Lower leg skin (tissue), 4 donors: ENCODE measurements at regions not wholly inside any gene's neighbourhood (a gene's known extent, or its start where the extent isn't known, plus 50 kb on each side); places are given as distances from the start of the nearest gene placed in this dataset.
A peak's percentile ranks its signal among the peaks of the same experiment; 100 is the strongest.

Experiments
- DNase-seq, 2 donors: peaks; one replicate each; pipeline ENCODE4 v3.0.0-alpha.2; 2019; ENCODE audit warnings: low spot score in 2 of 2
- H3K4me3 ChIP-seq: fragments of 200-600 bp; sonication (generic); 2 replicates; pipeline ENCODE4 v1.5.1; 2017; ENCODE audit warnings: mild to moderate bottlenecking, low read depth; ENCODE audit not compliant: poor library complexity, severe bottlenecking
- CTCF ChIP-seq, 3 donors: fragments of 450-650 bp; IDR thresholded peaks; one replicate each; pipeline ENCODE4 v1.5.1; 2016; ENCODE audit warnings: antibody characterized with exemption in 3 of 3, mild to moderate bottlenecking in 3 of 3, moderate library complexity in 2 of 3
- POLR2A ChIP-seq, 2 donors: fragments of 450-650 bp; IDR thresholded peaks; one replicate each; pipeline ENCODE4 v1.6.1; 2016 to 2017; ENCODE audit warnings: antibody characterized with exemption in 2 of 2, mild to moderate bottlenecking in 1 of 2, moderate library complexity in 1 of 2
- WGBS, 2 donors: methylation state at CpG; one replicate each; pipeline ENCODE4 v1.1.5; 2018; 5-methylcytosine and 5-hydroxymethylcytosine counted together
- intact Hi-C: fragments of 100-400 bp; cut with DNase I; formaldehyde crosslinking; loops from one replicate; pipeline ENCODE4 v1.15.0; 2023; ENCODE audit warnings: low total_unique reads

GRCh38 chrX:68945081-68945602 is 116.3 kb downstream of the EFNB1 start:
- H3K4me3 ChIP-seq: no peak overlapping the region
- peak in 1 of 2 donors; percentile 43 for DNase-seq
- intact Hi-C loops: no loop called here
- WGBS, 2 donors: 73 to 89% methylated on average over 2 of the region's 2 CpGs
- TF ChIP-seq POLR2A (IDR thresholded peaks at IDR 0.05): no peak
- TF ChIP-seq CTCF (IDR thresholded peaks at IDR 0.05): no peak

- WGBS, 2 donors: 70 to 100% methylated on average over 1 to 2 of the region's 2 CpGs
- TF ChIP-seq POLR2A (IDR thresholded peaks at IDR 0.05) (no peak), CTCF (IDR thresholded peaks at IDR 0.05) (no peak)
Observed at GRCh38 chrX:68944211-68944610, 115.4 kb downstream of the EFNB1 start.

GRCh38 chrX:68942840-68943239 is 114.0 kb downstream of the EFNB1 start:
- no peak overlapping the region for H3K4me3 ChIP-seq
- TF ChIP-seq CTCF (IDR thresholded peaks at IDR 0.05) (no peak), POLR2A (IDR thresholded peaks at IDR 0.05) (no peak)
- intact Hi-C loops: no loop called here
- peak in 1 of 2 donors; percentile 23 for DNase-seq
- WGBS, 2 donors: 95 to 96% methylated on average over 2 of the region's 2 CpGs

More at GRCh38 chrX:68944211-68944610, 115.4 kb downstream of the EFNB1 start:
- no peak overlapping the region for H3K4me3 ChIP-seq
- DNase-seq: peak in 1 of 2 donors; percentile 58
- intact Hi-C loops: no loop called here

- DNase-seq: peak in 1 of 2 donors; percentile 50
- WGBS, 2 donors: 68 to 75% methylated on average over 6 of the region's 6 CpGs
- intact Hi-C loops: no loop called here
- no peak overlapping the region for H3K4me3 ChIP-seq
- TF ChIP-seq POLR2A (IDR thresholded peaks at IDR 0.05) (no peak), CTCF (IDR thresholded peaks at IDR 0.05) (no peak)
Observed at GRCh38 chrX:68942104-68942503, 113.3 kb downstream of the EFNB1 start.

GRCh38 chrX:68941385-68941952 is 112.6 kb downstream of the EFNB1 start:
- intact Hi-C loops: no loop called here
- H3K4me3 ChIP-seq: no peak overlapping the region
- TF ChIP-seq CTCF (IDR thresholded peaks at IDR 0.05) (no peak), POLR2A (IDR thresholded peaks at IDR 0.05) (no peak)
- 75% methylated on average over 4 of the region's 4 CpGs for WGBS, 2 donors
- peak in 1 of 2 donors; percentile 46 for DNase-seq

GRCh38 chrX:68940601-68941000 is 111.8 kb downstream of the EFNB1 start:
- WGBS, 2 donors: 74 to 88% methylated on average over 6 to 7 of the region's 7 CpGs
- peak in 1 of 2 donors; percentile 70 for DNase-seq
- intact Hi-C loops: no loop called here

More at GRCh38 chrX:68940601-68941000, 111.8 kb downstream of the EFNB1 start:
- TF ChIP-seq CTCF (IDR thresholded peaks at IDR 0.05) (no peak), POLR2A (IDR thresholded peaks at IDR 0.05) (no peak)
- no peak overlapping the region for H3K4me3 ChIP-seq
